ENCODE measurements at regions not wholly inside any gene's neighbourhood (a gene's known extent, or its start where the extent isn't known, plus 50 kb on each side); places are given as distances from the start of the nearest gene placed in this dataset.
A peak's percentile ranks its signal among the peaks of the same experiment; 100 is the strongest.

DNA sequence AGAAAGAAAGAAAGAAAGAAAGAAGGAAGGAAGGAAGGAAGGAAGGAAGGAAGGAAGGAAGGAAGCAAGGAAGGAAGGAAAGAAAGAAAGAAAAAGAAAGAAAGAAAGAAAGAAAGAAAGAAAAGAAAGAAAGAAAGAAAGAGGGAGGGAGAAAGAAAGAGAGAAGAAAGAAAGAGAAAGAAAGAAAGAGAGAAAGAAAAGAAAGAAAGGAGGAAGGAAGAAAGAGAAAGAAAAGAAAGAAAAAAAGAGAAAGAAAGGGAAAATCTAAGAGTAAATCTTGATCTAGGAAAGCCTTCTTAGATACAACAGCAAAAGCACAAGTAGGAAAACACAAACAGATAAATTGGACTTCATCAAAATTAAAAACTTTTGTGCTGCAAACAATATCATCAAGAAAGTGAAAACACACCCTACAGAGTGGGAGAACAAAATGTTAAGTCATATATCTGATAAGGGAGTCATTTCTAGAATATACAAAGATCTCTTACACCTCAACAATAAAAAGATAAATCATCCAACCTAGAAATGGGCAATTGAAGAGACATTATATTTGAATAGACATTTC lies 116.8 kb upstream of the FGF3 start:
- H3K9ac ChIP-seq (ENCODE audit: low read length): no peak overlapping the region
- no peaks in the 10 kb centered on the region for H3K27me3 ChIP-seq (ENCODE audit: control insufficient read depth, insufficient read depth, low read length)
- peaks cover 13% of the 10 kb centered on the region for H3K4me1 ChIP-seq (ENCODE audit: control insufficient read depth, insufficient read depth, low read length)
- no peak overlapping the region for H3K4me3 ChIP-seq (ENCODE audit: low read length)
- no peaks in the 10 kb centered on the region for H3K9me3 ChIP-seq (ENCODE audit: control insufficient read depth, low read length)
- H3K36me3 ChIP-seq (ENCODE audit: control insufficient read depth, insufficient read depth, low read length): no peaks in the 10 kb centered on the region

DNA sequence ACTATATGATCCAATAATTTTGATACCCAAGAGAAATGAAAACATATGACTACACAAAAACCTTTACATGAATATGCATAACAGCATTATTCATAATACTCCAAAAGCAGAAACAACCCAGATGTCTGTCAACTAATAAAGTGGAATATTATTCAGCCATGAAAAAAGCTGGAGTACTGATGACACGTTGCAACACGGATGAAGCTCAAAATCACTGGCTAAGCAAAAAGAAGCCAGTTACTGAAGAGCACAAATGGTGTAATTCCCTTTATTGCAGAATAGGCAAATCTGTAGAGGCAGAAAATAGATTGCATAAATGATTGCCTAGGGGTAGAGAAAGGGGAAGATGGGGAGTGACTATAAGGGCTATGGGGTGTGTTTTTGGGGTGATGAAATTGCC lies 117.6 kb upstream of the FGF3 start:
- H3K36me3 ChIP-seq (ENCODE audit: control insufficient read depth, insufficient read depth, low read length): no peaks in the 10 kb centered on the region
- no peaks in the 10 kb centered on the region for H3K9me3 ChIP-seq (ENCODE audit: control insufficient read depth, low read length)
- H3K4me1 ChIP-seq (ENCODE audit: control insufficient read depth, insufficient read depth, low read length): peaks cover 13% of the 10 kb centered on the region
- no peaks in the 10 kb centered on the region for H3K27me3 ChIP-seq (ENCODE audit: control insufficient read depth, insufficient read depth, low read length)
- H3K4me3 ChIP-seq (ENCODE audit: low read length): no peak overlapping the region
- H3K9ac ChIP-seq (ENCODE audit: low read length): no peak overlapping the region

DNA sequence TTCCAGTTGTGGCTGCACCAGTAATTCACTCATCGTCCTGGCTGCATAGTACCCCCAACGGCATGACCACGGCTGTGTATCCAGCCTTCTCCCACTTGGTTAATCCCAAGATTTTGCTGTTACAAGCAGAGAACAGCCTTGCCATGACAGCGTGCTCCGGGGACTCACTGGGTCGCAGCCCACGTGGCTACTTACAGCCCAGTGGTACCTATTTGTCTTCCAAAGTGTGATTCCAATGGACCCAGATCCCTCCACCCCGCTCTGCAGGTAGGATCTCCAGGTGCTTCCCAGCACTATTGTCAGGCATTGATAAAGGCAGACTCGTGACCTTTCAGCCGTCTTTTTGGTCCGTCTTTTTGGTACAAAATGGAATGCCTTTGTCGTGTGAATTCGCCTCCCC lies 119.0 kb upstream of the FGF3 start:
- Histone ChIP-seq H3K4me3 (ENCODE audit: low read length) (no peak overlapping the region), H3K9me3 (ENCODE audit: control insufficient read depth, low read length) (no peaks in the 10 kb centered on the region), H3K27me3 (ENCODE audit: control insufficient read depth, insufficient read depth, low read length) (no peaks in the 10 kb centered on the region), H3K9ac (ENCODE audit: low read length) (no peak overlapping the region), H3K4me1 (ENCODE audit: control insufficient read depth, insufficient read depth, low read length) (peaks cover 24% of the 10 kb centered on the region), H3K36me3 (ENCODE audit: control insufficient read depth, insufficient read depth, low read length) (no peaks in the 10 kb centered on the region)

DNA sequence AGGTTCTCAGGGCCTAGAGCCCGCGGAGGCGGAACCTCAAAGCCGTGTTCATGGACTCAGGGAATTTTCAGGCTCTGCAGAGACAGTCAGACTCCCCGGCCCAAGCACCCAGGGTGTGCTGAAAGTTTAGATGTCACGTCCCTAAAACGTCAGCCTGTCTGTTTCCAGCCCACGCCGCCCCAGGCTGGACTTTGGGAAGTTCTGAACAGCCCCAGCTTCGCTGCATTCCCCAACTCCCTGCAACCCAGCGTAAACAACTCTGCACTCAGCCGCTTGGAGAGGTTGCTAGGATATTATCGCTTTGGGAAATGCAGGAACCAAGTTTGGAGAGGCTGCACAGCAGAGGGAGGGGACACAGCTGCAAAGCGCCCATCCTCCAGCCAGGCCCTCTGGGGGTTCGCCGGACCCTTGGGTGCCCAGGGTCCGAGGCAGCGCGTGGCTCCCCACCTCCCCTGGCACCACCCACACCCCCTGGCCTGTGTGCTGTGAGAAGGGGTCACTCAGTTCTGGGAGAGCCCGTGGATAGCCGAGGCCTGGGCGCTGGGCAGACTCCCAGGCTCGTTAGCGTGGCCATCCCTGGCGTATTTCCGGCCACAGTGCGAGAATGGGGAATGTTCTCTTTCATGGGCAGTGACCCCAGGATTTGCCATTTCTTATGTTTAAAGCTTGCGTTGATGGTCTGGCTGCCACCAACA lies 120.5 kb upstream of the FGF3 start:
- Histone ChIP-seq H3K27me3 (ENCODE audit: control insufficient read depth, insufficient read depth, low read length) (no peaks in the 10 kb centered on the region), H3K36me3 (ENCODE audit: control insufficient read depth, insufficient read depth, low read length) (no peaks in the 10 kb centered on the region), H3K9ac (ENCODE audit: low read length) (peak overlapping the region; percentile 40), H3K4me3 (ENCODE audit: low read length) (no peak overlapping the region), H3K9me3 (ENCODE audit: control insufficient read depth, low read length) (no peaks in the 10 kb centered on the region), H3K4me1 (ENCODE audit: control insufficient read depth, insufficient read depth, low read length) (peaks cover 36% of the 10 kb centered on the region)

DNA sequence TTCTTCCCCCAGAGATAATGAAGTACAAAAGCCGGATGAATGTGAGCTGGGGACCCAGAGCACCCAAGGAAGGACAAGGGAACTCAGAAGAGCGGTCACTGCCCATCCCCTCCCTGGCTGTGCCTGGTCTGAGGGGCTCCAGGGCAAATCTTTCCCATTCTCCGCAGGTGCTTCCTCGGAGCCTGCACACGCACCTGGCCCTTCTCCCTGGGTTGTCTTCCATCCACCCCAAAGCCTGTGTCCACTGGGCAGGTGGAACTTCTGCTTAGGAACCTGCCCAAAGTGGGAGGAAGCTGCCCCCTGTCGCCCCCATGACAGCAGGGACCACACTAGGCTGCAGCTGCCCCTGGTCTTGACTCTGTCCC lies 121.0 kb upstream of the FGF3 start:
- Histone ChIP-seq H3K9me3 (ENCODE audit: control insufficient read depth, low read length) (no peaks in the 10 kb centered on the region), H3K27me3 (ENCODE audit: control insufficient read depth, insufficient read depth, low read length) (no peaks in the 10 kb centered on the region), H3K4me3 (ENCODE audit: low read length) (no peak overlapping the region), H3K36me3 (ENCODE audit: control insufficient read depth, insufficient read depth, low read length) (no peaks in the 10 kb centered on the region), H3K9ac (ENCODE audit: low read length) (no peak overlapping the region), H3K4me1 (ENCODE audit: control insufficient read depth, insufficient read depth, low read length) (peaks cover 36% of the 10 kb centered on the region)

DNA sequence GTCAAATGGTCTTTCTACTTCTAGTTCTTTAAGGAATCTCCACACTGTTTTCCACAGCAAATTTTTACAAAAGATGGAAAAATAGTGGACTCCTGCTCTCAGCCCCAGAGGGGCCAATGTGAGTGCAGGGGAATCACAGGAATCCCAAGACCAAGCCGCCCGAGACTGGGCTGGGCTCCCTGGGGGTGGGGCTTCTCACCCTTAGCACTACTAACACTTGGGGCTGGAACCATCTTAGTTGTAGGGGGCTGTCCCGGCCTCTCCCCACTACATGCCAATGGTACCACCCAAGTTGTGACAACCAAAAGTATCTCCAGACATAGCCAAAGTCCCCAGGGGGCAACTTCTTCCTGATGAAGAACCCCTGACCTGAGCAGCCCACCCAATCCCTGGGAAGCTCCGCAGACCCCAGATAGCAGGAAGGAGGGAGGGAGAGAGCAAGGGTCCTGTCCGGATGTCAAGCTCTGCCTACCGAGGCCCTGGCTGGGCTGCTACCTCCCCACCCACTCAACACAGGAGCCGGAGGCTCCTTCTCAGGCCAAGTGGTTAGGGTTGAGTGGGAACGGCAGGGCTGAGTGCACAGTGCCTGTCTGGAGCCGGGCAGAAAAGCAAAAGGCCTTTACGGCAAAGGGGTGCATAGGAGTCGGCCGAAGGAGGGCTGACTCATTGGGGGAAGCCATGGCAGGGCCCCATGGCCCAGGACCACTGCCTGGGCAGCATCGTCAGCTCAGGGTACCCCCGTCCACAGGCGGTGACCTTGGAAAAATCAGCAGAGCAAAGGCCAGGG lies 122.5 kb upstream of the FGF3 start:
- H3K4me1 ChIP-seq (ENCODE audit: control insufficient read depth, insufficient read depth, low read length): peaks cover 36% of the 10 kb centered on the region
- no peaks in the 10 kb centered on the region for H3K36me3 ChIP-seq (ENCODE audit: control insufficient read depth, insufficient read depth, low read length)
- H3K9ac ChIP-seq (ENCODE audit: low read length): no peak overlapping the region
- no peak overlapping the region for H3K4me3 ChIP-seq (ENCODE audit: low read length)
- no peaks in the 10 kb centered on the region for H3K27me3 ChIP-seq (ENCODE audit: control insufficient read depth, insufficient read depth, low read length)
- no peaks in the 10 kb centered on the region for H3K9me3 ChIP-seq (ENCODE audit: control insufficient read depth, low read length)

DNA sequence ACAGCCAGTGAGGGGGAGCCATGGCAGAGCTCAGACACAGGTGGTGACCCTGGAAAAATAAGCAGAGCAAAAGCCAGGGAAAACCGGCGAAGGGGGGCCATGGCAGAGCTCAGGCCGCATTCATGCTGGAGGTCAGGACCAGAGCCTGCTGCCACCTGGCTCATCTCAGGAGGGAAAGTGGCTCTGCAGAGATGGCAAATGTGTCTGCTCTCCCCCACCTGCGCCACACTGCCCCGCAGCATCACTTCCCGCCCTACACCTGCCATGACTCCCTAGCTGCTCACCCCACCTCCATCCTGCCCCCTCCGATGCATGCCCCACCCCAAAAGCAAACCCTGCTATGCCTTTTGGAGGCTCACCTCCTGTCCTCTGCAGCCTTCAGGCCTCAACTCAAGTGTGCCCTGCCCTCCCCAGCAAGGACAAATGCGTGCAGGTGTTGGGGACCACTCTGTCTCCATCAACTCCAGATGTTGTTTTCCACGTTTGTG lies 123.2 kb upstream of the FGF3 start:
- H3K4me1 ChIP-seq (ENCODE audit: control insufficient read depth, insufficient read depth, low read length): peaks cover 36% of the 10 kb centered on the region
- no peak overlapping the region for H3K4me3 ChIP-seq (ENCODE audit: low read length)
- no peaks in the 10 kb centered on the region for H3K27me3 ChIP-seq (ENCODE audit: control insufficient read depth, insufficient read depth, low read length)
- H3K9me3 ChIP-seq (ENCODE audit: control insufficient read depth, low read length): no peaks in the 10 kb centered on the region
- no peak overlapping the region for H3K9ac ChIP-seq (ENCODE audit: low read length)
- H3K36me3 ChIP-seq (ENCODE audit: control insufficient read depth, insufficient read depth, low read length): no peaks in the 10 kb centered on the region

DNA sequence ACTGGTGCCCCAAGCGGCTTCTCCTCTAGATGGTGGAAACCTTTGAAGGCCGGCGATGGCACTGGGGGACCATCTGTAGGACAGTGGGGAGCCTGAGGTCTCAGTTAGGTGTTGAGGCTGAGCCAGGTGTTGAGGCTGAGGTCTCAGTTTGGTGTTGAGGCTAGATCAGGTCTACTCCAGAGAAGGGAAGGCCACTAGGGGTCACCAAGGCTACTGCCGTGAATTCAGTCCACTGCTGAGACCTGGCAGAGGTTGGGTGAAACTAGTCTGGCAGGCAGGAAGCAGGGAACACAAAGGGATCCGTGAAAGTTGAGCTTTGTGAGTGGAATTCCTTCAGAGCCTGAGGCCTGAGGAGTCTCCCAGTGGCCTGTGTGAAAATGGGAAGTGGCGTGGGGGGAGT lies 123.8 kb upstream of the FGF3 start:
- Histone ChIP-seq H3K4me3 (ENCODE audit: low read length) (no peak overlapping the region), H3K9ac (ENCODE audit: low read length) (no peak overlapping the region), H3K4me1 (ENCODE audit: control insufficient read depth, insufficient read depth, low read length) (peaks cover 42% of the 10 kb centered on the region)

DNA sequence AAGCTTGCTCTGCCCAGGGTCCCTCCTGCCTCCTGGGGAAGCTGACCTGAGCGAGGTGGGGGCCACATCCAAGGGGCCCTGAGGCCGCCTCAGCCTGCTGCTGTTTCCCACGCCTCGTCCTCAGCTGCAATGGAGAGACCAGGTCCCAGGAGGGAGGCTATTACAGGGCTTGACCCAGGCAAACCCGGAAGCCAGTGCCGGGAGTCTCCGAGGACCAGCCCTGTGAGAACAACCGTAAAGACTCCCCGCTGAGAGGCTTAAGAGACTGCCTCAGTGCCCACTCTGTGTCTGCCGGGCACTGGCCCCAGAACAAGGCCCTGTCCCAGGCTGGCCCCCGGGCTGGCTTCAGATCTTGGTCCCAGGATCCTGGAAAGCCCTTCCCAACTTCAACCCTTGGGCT lies 124.3 kb upstream of the FGF3 start:
- Histone ChIP-seq H3K9me3 (ENCODE audit: control insufficient read depth, low read length) (no peaks in the 10 kb centered on the region), H3K36me3 (ENCODE audit: control insufficient read depth, insufficient read depth, low read length) (no peaks in the 10 kb centered on the region), H3K27me3 (ENCODE audit: control insufficient read depth, insufficient read depth, low read length) (no peaks in the 10 kb centered on the region), H3K4me1 (ENCODE audit: control insufficient read depth, insufficient read depth, low read length) (peaks cover 47% of the 10 kb centered on the region), H3K4me3 (ENCODE audit: low read length) (no peak overlapping the region), H3K9ac (ENCODE audit: low read length) (no peak overlapping the region)

More for the DNA sequence above, 123.8 kb upstream of the FGF3 start:
- Histone ChIP-seq H3K27me3 (ENCODE audit: control insufficient read depth, insufficient read depth, low read length) (no peaks in the 10 kb centered on the region), H3K9me3 (ENCODE audit: control insufficient read depth, low read length) (no peaks in the 10 kb centered on the region), H3K36me3 (ENCODE audit: control insufficient read depth, insufficient read depth, low read length) (no peaks in the 10 kb centered on the region)

DNA sequence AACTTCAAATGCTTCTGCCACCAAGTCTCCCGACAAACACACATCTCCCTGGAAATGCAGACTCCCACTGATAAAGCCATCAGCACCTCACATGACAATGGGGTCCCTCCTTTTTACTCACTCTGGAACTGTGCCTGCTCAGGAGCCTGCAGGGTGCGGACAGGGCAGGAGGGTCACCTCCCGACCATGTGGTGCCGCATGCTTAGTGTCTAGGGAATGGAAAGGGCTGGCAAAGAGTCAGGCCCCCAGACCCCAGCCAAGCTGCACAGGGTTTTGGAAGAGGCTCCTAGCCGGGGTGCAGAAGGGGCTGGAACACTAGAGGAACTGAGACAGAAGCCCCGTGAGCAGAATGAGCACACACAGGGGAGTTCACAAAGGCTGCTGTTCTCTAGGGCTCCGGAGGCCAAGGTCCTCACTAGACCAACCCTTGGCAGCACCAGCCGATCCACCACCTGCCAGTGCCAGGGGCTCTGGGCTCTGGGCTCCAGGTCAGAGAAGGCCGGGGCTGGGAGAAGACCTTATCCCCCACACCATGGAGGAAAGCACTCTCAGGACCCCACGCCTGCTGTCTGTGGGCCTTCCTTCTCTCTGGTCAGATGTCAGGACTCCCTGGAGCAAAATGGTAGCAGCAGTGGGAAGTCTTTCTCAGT lies 125.1 kb upstream of the FGF3 start:
- H3K36me3 ChIP-seq (ENCODE audit: control insufficient read depth, insufficient read depth, low read length): no peaks in the 10 kb centered on the region
- no peak overlapping the region for H3K4me3 ChIP-seq (ENCODE audit: low read length)
- peaks cover 51% of the 10 kb centered on the region for H3K4me1 ChIP-seq (ENCODE audit: control insufficient read depth, insufficient read depth, low read length)
- H3K9ac ChIP-seq (ENCODE audit: low read length): no peak overlapping the region
- no peaks in the 10 kb centered on the region for H3K27me3 ChIP-seq (ENCODE audit: control insufficient read depth, insufficient read depth, low read length)
- H3K9me3 ChIP-seq (ENCODE audit: control insufficient read depth, low read length): no peaks in the 10 kb centered on the region

DNA sequence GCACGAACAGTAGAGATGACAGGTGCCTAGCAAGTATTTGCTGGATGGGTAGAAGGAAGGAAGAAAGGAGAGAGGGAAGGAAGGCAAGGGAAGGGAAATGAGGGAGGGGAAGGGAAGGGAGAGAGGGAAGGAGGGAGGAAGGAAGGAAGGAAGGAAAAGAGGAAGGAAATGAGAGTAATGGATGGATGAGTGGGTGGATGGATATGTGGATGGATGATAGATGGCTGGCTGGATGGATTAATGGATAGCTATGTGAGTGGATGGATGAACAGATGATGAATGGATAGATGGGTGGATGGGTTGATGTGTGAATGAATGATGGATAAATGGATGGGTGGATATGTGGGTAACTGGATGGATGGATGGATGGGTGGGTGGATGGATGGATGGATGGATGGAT lies 125.9 kb upstream of the FGF3 start:
- no peaks in the 10 kb centered on the region for H3K27me3 ChIP-seq (ENCODE audit: control insufficient read depth, insufficient read depth, low read length)
- H3K9ac ChIP-seq (ENCODE audit: low read length): no peak overlapping the region
- H3K4me1 ChIP-seq (ENCODE audit: control insufficient read depth, insufficient read depth, low read length): peaks cover 51% of the 10 kb centered on the region
- H3K4me3 ChIP-seq (ENCODE audit: low read length): no peak overlapping the region
- H3K9me3 ChIP-seq (ENCODE audit: control insufficient read depth, low read length): no peaks in the 10 kb centered on the region
- H3K36me3 ChIP-seq (ENCODE audit: control insufficient read depth, insufficient read depth, low read length): no peaks in the 10 kb centered on the region
